Epithelial cell of proximal tubule (primary cell): ENCODE measurements at regions not wholly inside any gene's neighbourhood (a gene's known extent, or its start where the extent isn't known, plus 50 kb on each side); places are given as distances from the start of the nearest gene placed in this dataset.

Experiments used
- DNase-seq: peaks from one replicate; pipeline ENCODE4 v3.0.0-alpha.2; 2011; ENCODE audit warnings: low read depth
- H3K4me3 ChIP-seq: 2 replicates; pipeline ENCODE4 v1.5.1; 2011; ENCODE audit warnings: low read depth, mild to moderate bottlenecking, low read length
- TF ChIP-seq, protein P1 (sequence below): conservative IDR thresholded peaks from 2 replicates; pipeline ENCODE4 v1.5.1; 2012; ENCODE audit warnings: low read depth, mild to moderate bottlenecking, low read length

DNA sequence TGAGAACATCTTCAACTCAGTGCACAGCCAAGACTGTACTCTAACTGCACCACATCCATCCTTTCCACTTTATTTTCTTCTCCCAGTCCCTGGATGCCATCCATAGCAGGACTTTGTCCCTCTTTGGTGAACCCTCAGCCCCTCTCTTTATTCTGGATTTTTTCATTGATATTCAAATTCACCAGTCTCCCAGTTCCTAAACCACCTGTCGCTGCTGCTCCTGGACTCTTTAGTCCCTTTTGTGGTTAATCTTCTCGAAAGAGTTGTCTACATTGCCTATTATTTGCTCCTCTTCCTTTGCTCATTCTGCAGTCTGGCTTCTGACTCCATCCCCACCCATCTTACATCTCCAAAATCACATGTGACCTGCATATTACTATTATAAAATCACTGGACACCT lies 59.4 kb upstream of the ZSWIM6 start:
- no peak for DNase-seq
- TF ChIP-seq, protein P1, sequence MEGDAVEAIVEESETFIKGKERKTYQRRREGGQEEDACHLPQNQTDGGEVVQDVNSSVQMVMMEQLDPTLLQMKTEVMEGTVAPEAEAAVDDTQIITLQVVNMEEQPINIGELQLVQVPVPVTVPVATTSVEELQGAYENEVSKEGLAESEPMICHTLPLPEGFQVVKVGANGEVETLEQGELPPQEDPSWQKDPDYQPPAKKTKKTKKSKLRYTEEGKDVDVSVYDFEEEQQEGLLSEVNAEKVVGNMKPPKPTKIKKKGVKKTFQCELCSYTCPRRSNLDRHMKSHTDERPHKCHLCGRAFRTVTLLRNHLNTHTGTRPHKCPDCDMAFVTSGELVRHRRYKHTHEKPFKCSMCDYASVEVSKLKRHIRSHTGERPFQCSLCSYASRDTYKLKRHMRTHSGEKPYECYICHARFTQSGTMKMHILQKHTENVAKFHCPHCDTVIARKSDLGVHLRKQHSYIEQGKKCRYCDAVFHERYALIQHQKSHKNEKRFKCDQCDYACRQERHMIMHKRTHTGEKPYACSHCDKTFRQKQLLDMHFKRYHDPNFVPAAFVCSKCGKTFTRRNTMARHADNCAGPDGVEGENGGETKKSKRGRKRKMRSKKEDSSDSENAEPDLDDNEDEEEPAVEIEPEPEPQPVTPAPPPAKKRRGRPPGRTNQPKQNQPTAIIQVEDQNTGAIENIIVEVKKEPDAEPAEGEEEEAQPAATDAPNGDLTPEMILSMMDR, result no peak
- no peak overlapping the region for H3K4me3 ChIP-seq

DNA sequence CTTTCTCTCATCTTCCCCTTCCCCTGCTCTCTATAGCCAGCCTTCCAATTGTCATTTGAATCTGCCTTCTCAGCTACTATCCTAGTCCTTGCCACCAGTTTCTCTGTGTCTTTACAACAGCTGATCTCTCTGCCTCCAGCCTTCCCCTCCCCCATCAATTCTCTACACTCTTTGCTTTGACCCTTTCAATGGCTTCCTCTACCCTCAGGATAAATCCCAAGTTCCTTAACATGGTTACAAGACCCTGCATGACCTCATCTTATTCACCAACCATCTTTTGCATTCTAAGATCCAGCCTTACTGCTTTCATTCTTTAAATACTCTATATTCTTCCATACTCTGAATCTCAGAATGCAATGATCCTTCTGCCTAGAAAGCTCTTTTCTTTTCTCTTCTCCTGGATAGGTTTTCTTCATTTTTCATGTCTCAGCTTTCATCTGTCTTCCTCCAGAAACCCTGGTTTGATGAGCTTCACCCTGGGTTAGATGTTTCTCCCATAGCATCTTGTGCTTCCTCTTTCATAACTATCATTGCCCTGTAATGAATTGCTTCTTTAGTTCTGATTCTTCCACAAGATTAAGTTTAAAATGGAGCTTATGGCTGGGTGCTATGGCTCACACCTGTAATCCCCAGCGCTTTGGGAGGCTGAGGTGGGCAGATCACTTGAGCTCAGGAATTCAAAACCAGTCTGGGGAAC lies 58.6 kb upstream of the ZSWIM6 start:
- no peak for DNase-seq
- TF ChIP-seq, protein P1, result no peak

DNA sequence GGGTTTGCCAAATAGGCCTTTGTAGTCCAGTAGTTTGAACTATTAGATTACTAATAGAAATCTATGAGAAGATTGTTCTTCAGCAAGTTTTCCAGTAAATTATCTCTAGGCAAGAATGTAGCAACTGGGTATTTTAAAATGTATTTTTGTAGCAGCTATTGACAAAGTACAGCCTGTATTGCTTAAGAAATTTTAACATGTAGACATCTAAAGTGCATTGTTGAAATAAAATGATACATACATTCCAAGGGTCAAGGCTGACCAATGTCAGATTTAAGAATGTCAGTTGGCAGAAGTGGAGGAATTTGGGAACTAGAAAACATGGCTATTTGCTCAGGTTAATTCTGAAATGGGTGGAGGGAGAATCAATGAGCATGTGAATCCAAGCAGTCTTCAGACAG lies 57.5 kb upstream of the ZSWIM6 start:
- DNase-seq, result no peak
- H3K4me3 ChIP-seq, result no peak overlapping the region
- TF ChIP-seq, protein P1, result no peak

More for the DNA sequence above, 58.6 kb upstream of the ZSWIM6 start:
- no peak overlapping the region for H3K4me3 ChIP-seq

DNA sequence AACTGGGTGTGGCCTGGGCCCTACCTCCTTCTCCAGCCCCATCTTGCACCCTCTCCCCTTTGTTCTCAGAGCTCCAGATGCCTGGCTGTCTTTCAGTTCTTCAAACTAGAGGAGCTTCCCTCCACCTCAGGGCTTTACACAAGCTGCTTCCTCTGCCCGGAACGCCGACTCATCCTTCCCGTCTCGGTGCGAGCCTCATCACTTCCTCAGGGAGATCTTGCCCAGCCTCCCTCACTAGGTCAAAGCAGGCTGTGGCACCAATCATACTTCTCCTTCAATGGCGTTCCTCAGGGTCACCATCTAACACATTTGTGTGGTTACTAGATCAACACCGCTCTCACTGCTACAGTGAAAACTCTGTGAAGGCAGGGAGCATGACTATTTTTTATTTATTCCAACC lies 56.2 kb upstream of the ZSWIM6 start:
- no peak overlapping the region for H3K4me3 ChIP-seq
- no peak for DNase-seq
- TF ChIP-seq, protein P1, result no peak

DNA sequence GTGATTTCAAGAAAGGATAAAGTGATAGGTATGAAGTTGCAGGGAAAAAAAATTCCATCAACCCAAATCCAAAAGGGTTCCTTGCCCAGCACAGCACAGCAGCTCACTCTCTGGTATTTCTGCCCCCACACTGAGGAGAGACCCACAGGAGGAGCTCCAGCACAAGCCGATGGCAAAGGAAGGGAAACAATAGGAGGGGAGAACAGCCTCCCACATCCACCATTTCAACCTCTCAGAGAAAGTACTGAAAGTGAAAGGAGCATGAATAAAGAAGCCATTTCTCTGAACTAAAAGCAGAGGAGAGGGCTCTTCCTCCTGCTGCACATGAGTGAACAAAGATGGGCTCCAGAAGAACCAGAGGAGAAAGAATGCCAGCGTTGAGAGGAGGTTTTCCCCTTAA lies 54.9 kb upstream of the ZSWIM6 start:
- DNase-seq, result no peak

DNA sequence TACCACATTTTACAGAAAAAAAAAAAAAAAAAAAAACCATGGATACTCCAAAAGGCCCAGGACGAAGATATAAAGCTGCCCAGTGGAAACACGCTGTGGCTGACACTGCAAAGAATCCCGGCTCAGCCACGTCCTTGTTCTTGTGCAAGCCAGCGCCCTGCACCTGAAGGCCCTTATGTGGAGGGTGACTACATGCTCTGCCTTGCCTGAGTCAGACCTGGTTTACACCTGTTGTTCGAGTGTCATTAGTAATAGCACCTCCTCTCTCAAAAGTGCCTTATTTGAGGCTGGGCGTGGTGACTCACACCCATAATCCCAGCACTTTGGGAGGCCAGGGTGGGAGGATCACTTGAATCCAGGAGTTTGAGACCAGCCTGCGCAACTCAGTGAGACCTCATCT lies 54.3 kb upstream of the ZSWIM6 start:
- TF ChIP-seq, protein P1, result no peak
- DNase-seq, result no peak

More for the DNA sequence above, 54.9 kb upstream of the ZSWIM6 start:
- TF ChIP-seq, protein P1, result peak; percentile 50
- H3K4me3 ChIP-seq, result no peak overlapping the region

DNA sequence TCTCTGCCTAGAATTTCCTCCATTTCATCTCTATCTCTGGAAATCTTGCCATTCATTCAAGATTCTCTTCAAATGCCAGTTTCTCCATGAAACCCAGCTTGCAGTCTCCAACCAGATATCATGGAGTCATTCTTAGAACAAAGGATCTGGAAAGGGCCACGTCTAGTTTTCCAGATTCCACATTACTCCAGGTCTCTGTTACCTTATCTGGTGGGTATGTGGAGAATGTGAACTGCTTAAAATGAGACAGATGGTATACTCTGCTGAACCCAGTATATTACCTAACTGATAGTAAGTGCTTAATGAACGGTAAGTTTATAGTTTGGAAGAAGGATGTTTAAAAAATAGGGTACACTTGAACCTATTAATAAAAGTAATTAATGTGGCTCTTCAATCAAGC lies 52.3 kb upstream of the ZSWIM6 start:
- no peak overlapping the region for H3K4me3 ChIP-seq
- DNase-seq, result no peak
- TF ChIP-seq, protein P1, result no peak

More for the DNA sequence above, 54.3 kb upstream of the ZSWIM6 start:
- no peak overlapping the region for H3K4me3 ChIP-seq
